Fibroblast of the aortic adventitia (primary cell): ENCODE measurements at regions not wholly inside any gene's neighbourhood (a gene's known extent, or its start where the extent isn't known, plus 50 kb on each side); places are given as distances from the start of the nearest gene placed in this dataset.

Experiments used
- DNase-seq: peaks from one replicate; pipeline ENCODE4 v3.0.0-alpha.2; 2010; ENCODE audit warnings: low read depth
- H3K4me3 ChIP-seq: 2 replicates; pipeline ENCODE4 v1.5.1; 2011; ENCODE audit warnings: low read depth, mild to moderate bottlenecking, control low read depth, low read length, moderate library complexity
- CTCF ChIP-seq: IDR thresholded peaks from 2 replicates; pipeline ENCODE4 v1.5.1; 2011; ENCODE audit warnings: mild to moderate bottlenecking, low read length, control low read depth, inconsistent platforms; ENCODE audit not compliant: insufficient read depth

GRCh38 chr12:92593734-92594402 is 108.9 kb upstream of the PLEKHG7 start:
- H3K4me3 ChIP-seq: no peak overlapping the region
- TF ChIP-seq CTCF: no peak
- peak; percentile 60 for DNase-seq

- no peak for TF ChIP-seq CTCF
- DNase-seq: no peak
- H3K4me3 ChIP-seq: no peak overlapping the region
These were observed 117.6 kb upstream of the PLEKHG7 start for GRCh38 chr12:92585115-92585727.

GRCh38 chr12:92583910-92584309 is 118.9 kb upstream of the PLEKHG7 start:
- H3K4me3 ChIP-seq: no peak overlapping the region
- TF ChIP-seq CTCF: no peak
- DNase-seq: no peak

GRCh38 chr12:92582893-92583292 is 119.9 kb upstream of the PLEKHG7 start:
- H3K4me3 ChIP-seq: no peak overlapping the region
- peak; percentile 36 for DNase-seq
- TF ChIP-seq CTCF: no peak

GRCh38 chr12:92582475-92582874 is 120.3 kb upstream of the PLEKHG7 start:
- TF ChIP-seq CTCF: no peak
- H3K4me3 ChIP-seq: no peak overlapping the region
- peak; percentile 7 for DNase-seq

GRCh38 chr12:92581604-92582003 is 121.2 kb upstream of the PLEKHG7 start:
- no peak for TF ChIP-seq CTCF
- DNase-seq: no peak
- no peak overlapping the region for H3K4me3 ChIP-seq
